Middle frontal gyrus (tissue), 1 donor: ENCODE measurements at regions not wholly inside any gene's neighbourhood (a gene's known extent, or its start where the extent isn't known, plus 50 kb on each side); places are given as distances from the start of the nearest gene placed in this dataset.

Experiments
- DNase-seq: peaks from one replicate; pipeline ENCODE4 v3.0.0-alpha.2; 2015; ENCODE audit warnings: low spot score; ENCODE audit errors: extremely low spot score

DNA sequence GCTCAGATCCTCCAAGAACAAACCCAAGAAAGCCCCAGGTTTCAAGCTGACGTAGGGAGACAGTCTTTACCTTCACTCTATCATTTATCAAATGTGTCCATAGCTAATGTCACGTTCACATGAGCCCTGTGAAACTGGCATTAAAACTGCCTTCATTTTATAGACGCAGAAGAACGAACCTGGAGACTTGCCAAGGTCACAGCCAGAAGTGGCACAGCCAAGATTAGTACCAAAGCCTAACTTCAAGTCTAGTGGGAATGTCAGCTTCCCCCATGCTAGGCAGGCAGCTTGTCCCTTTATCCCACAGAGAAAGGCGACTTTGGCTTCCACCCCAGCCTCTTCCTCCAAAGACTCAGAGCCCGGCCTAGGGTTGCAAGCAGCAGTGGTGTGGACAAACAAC lies 517.2 kb downstream of the SHQ1 start:
- no peak for DNase-seq

DNA sequence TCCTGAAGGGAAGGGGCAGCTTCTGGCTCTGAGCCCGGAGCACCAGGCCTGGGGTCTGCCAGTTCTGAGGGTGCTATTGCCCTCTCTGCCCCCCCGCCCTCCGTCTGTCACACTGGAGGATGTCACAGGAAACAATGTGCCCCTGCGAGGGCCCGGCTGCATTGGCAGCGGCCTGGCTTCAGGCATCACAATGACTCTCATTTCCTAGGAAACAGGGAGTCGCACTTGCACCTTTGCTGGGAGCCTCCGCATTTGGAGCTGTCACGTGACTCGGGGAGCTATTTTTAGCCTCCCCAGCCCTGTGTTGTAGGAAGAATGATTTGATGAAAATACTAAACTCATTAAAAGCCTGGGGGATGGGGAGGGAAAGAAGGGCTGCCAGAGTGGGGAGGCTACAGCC lies 518.9 kb downstream of the SHQ1 start:
- DNase-seq = peak; percentile 70

DNA sequence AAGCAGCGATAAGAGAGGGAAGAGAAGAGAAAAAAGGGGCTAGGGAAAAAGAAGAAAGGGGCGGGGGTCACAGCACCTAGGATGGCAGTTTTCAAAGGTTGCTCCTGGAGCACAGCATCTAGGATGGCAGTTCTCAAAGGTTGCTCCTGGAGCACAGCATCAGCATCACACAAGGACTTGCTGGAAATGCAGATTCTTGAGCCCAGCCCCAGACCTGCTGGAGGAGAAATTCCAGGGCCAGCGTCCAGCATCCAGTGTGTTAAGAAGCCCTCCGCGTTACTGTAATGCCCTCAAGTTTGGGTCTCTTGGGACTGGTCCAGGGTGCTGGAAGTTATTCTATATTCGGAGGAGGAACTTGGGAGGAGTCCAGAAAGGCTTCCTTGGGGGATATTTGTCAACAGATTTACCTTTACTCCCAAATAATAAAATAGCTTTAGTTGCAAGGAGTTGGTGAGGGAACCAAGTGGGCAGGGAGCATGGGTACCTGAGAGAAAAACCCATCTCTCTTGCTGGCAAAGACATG lies 519.4 kb downstream of the SHQ1 start:
- DNase-seq = no peak

DNA sequence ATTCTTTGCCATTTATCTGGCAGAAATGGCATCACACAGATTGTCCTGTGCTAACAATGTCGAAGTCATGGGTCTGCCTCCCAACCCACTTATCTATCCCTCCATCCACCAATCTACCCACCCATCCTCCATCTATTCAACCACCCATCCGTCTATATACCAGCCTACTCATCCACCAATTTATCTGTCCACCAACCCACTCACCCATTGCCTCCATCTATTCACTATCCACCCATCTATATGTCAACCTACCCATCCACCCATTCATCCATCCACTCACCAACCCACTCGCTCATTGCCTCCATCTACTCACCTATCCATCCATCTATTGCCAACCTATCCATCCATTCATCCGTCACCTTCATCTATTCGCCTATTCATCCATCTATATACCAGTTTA lies 521.2 kb downstream of the SHQ1 start:
- no peak for DNase-seq

DNA sequence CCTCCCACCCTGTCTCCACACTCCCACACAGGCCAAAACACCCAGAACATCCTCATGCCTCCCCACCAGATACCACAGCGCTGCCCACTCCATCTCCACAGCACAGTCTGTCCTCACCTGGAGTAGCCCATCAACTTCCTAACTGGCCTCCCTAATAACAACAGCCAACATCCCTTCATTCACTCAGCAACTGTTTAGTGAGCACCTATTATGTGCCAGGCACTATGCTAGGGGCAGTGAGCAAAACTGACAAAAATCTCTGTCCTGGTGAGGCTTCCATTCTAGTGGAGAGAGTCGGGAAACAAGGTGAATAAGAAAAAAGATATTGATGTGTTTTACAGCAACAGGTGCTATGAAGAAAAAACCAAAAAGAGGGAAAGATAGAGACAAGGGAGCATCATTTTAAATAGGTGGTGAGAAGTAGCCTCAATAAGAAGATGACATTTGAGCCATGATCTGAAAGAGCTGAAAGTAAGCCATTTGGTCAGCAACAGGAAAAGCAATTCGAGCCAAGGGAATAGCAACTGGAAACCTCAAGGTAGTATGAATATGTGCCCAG lies 523.9 kb downstream of the SHQ1 start:
- DNase-seq = no peak

DNA sequence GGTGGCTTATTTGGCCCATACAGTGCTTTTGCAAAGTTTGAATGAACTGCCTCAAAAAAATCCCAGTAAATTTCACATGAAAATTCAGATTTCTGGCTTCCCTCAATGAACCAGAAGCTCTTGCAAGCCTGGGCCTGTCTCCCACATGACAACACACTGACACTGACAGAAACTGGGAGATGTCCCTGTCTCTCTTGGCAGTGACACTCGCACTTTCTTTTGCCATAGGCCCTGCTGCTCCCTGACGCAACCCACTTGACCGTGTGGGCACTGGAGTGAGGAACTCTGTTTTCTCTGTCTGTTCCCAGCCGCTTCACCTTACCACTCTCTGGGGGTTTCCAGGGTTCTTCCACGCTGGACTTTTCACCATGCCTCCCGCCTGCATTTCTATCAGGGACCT lies 524.5 kb downstream of the SHQ1 start:
- DNase-seq = no peak

DNA sequence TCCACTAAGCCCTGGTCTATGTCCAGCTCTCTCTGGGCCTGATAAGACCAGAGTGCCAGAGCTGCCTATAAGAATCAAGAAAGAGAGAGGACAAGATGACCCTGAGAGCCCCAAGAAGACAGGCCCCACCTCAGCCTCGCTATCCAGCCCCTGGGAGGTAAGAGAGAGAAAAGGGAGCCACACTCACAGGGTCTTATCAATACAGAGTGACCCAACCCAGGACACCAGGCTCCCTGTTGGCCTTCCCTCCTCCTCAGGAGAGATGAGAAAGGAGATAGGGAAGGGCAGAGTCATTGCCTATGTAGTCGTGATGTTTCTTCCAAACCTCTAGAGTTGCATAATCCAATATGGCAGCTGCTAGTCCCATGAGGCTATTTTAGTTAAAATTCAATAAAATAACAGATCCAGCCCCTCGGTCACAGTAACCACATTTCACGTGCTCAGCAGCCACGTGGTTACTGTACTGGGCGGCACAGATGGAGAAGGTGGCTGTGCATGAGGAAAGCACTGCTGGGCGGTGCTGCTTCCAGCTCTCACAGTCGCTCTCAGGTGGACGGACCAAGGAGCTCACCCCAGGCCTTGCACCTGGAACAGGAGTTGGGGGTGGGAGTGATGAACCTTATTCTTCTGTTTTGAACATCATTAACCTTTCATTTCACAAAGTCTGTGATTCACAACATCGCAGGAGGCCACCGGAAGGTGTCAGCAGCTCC lies 525.8 kb downstream of the SHQ1 start:
- no peak for DNase-seq

DNA sequence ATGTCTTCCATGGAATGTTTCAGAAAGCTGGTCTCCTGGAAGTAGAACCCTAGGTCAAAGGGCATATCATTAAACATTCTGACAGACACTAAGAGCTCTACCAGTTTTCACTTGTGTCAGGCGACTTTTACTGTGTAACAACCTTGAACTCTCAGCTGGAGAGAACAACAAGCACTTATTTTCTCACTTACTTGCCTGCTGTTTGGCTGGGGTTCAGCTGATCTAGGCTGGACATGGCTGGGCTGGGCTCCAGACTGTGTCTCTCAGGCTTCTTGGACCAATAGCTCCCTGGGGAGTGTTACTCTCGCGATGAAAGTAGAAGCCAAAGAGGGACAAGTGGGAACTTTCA lies 527.3 kb downstream of the SHQ1 start:
- no peak for DNase-seq

DNA sequence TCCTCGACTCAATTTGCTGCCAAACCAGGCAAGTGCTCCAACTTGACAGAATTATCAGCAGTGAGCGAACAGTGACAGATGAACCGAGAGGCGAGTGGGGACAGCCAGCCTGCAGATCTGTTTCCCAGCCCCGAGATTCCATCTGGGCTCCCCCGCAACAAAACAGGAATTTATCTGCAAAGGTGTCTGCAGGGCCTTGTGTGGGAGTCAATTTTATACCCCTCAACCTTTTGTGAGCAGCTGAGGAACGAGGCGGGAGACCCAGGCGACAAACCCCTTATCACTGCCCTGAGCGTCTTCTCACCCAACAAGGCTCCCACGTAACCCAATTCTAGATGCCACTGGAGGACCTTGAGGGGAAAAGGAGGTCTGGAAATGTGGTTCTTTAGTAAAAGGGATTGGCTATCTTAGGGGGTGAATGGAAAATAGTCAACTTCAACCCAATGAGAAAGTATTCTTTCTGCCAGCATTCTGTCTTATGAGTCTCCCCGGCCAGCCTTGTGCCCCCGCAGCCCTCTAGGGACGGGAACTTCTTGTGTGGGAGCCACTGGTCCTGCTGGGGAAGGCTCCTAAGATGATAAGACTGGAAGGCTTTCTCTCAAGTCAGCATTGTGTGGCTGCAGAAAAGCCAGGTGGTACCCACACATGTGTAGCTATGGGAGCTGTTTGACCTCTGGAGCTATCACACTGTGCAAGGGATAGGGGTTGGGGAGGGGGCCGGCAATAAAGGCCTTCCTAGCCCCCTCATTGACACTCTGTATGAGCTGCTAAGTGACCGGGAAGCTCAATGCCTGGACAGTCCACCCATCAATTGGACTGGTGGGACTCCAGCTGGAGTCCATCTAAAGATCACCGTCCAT lies 527.9 kb downstream of the SHQ1 start:
- DNase-seq = no peak

DNA sequence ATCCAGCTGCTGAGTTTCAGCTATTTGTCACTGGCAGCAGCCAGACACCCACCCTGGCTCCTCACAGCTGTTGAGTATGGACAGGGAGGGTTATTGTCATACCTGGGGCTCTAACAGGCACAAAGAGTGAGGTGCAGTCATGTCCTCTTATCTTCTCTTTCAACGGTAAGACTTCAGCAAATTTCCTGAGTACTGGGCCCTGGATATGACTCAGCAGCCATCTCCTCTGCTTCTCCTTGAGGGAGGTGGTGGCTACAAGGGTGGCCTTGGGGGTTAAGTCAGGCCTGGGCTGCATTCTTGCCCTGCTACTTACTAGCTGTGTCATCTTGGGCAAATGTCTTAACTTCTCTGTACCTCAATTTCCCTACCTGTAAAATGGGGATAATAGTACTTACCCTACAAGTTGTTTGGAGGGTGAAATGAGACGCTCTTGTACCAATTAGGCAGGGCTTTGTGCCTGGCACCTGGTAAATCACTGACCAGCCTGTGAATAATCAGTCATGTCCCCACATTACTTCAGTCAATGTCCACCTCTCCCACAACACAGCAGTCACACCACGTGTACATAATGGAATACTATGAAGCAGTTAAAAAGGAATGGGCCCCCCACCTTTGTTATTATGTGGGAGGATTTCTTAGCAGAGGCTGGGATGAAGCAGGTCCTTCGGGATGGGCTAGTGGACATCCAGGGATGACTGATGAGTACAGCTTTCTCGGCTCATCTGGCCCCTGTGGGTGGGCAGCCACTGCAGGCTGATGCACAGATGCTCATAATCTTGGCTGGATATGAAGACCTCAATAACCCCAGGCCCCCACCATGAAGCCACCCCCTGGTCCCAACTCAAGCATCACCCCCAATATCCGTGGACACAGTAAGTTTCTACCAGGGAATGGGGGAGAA lies 528.8 kb downstream of the SHQ1 start:
- no peak for DNase-seq

DNA sequence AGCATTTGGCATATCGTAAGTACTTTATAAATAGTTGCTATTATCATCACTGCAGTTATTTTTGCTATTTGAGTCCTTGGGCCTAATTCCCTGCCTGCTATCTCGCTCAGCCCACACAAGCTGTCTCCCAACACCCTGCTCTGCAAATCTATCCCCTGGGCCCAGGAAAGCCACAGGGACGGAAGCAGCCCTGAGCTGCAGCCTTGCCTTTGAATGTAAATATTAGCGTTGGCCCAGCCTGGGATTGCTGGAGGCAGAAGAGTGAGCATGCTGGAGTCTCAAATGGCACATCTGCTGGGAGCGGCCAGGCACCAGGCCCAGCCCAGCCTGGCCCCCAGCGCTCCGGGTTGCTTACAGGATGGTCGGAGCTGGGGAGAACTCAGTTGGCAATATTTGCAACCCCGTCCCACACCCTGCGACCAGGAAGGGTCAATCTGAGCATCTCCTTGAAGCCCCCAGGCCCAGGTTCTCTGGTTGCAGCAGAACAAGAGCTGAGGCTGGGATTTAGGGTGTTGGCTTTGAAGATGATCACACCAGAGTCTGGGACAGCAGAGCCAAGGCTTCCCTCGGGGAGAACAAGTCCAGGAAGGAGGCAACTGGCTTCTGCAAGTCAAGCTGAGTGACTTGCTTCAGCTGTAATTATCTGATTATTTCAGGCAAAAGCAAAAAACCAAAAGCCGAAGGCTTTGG lies 529.6 kb downstream of the SHQ1 start:
- DNase-seq = no peak

DNA sequence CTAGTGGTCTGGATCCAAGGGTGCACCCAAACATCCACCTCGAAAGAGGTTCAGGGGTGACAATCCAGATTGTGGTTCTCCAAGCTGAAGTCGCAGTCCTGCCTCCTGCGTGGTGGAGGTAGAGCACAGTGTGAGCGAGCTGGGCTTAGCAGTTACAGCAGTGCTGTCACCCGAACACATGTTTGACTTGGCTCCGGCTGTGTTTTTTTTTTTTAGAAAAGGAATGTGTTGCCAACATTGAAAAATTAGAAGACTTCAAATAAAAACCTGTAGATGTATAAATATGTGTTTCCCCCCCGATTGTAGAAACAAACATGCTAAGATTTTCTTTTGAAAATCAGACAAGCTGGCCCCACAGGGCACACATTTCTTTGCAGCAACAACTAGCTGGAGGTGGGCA lies 530.8 kb downstream of the SHQ1 start:
- DNase-seq = no peak

DNA sequence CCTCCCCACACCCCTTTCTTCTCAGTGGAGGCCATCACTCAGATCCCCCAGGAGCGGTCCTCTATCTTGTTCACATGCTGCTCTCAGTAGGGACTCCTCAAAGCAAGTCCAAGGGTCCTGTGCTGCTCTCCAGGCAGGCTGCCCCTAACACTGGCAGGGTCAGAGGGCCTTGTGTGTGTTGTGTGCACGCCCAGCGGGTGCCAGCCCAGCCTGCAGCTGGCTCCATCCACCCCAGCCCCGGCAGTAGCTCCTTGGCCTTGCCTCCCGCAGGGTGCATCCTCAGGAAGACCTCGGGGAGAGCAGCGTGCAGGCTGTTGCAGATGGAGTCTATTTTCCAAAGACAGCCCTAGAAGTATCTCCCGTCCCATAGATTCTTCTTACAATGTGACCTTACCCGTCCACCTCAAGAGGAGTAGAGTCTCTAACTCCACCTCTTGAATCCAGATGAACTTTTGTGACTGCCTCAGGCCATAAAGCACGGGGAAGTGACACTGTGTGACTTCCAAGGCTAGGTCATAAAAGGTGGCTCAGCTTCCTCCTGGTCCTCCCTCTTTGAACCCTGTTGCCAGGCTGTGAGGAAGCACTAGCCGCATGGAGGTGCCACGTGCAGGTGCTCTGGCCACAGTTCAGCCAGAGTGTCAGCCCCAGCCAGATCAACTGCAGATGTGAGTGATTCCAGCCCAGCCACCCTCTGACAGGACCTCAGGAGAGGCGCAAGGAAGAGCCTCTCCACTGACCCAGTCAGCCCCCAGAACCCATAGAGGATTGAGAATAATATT lies 531.6 kb downstream of the SHQ1 start:
- DNase-seq = no peak

DNA sequence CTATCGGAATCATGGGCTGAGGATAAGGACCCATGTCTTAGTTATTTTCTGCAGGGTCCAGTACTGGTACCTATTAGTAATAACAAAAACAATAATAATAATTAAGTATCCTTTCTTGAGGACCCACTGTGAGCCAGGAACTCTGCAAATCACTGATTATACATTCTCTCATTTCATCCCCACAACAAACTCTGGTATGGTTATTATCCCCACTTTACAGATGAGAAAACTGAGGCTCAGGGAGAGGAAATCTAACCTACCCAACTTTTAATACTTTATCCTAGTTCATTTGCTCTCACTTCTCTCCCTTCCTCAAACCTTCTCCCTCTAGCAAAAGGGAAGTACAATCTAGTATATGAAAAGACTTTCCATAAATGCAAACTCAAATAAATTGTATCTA lies 528.4 kb upstream of the PROK2 start:
- DNase-seq = no peak

DNA sequence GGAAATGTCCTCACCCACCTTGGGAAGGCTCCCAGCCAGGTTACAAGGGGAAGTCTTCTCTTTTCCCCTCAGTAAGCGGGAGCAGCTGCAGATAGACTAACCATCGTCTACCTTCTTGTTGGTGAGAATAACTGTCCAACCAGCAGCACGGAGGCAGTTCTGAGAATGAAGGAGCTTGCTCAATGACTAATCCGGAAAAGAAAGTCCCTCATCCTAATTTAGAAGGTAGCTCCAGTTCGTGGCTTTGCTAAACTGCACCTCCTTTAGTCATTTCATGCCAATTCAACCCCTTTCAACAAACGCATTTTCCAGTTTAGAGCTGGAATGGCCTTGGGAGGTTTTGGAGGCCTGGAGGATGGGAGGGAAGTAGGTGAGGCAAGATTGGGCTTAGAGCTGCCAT lies 527.4 kb upstream of the PROK2 start:
- no peak for DNase-seq

DNA sequence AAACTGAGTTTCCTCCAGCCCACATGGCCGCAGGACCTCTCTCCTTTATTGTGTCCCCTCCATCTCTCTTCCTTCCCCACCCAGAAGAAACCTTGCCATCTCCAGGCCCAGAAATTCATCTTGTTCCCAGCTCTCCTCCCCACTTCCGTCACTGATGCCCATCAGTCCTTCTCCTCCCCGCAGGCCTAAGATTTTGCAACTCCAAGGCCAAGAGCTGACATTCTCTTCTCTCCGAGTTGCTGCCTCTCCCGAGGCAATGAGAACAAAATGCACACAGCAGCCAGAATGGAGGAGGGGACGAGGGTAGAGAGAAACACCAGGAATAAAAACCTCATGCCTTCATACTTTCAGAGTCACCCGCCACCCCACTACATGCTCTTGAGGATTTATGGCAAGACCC lies 526.5 kb upstream of the PROK2 start:
- DNase-seq = no peak

DNA sequence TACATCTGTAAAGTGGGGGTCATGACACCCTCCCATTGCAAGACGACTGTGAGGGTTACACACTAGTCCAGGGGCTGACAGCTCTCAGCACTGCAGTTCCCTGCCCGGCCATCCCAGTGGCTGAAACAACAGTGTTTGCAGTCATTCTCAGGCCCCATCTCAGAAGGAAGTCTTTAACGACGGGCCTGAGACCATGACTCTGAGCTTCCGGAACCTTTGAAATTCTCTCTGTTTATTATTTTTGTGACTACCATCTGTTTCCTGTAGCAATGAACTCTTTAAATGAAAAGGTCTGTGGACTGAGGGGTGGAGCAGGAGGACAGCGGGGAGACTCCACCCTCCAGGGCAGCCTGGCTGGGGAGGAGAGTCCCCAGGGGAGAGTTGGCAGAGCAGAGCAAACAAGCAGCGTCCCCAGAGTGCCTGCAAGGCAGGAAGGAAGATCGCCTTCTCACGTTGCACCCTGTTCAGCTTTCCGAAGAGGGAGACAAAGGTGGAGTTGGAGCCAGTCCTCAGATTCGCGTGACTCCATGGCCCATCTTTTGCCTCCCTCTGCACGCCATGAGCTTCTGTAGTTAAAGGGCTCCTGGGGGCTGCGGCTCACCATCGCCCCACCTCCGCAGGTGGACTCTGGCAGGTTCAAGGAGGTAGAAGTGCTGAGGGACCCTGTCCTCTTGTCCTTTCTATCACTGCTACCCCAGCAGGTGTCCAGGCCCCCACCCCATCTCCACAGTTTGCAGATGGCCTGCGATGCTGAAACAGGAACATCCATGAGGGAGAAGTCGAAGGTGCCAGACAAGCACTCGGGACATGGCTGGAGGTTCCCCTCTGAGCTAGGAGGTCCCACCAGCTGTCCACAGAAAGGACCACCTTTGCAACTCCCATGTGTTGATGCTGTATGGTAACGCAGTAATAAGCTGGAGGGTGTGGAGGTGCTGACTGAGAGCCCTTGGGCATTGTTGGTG lies 525.8 kb upstream of the PROK2 start:
- no peak for DNase-seq

DNA sequence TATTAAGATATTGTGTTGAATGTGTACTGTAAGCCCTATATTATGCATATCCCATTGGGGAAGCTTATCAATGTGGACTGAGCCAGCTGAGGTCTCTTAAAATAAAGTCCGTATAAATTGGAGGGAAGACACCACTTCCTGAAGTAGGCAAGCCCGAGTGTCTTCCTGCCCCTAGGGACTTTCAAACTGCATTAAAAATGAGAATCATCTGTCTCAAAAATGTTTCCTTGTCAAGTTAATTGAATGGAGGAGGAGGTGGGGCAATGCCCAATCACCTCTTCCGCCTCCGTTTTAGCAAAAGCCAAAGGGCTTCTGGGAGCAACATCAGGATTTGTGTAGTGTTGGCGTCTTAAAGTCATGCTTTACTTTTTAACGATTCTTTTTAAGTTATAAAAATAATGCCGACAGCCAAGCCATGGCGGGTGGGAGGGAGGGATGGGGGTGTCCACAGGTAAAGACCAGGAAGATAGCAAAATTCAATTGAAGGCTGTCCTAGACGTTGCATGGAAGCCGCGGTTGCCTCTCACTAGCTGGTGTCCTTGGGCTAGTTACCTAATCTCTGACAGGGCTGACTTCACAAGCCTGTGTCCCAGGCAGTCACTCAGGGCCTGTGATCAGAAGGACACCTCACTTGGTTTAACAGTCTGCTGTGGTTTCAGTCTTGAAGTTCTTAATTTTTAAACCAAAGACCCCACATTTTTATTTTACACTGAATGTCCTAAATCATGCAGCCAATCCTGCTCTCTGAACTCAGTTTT lies 524.9 kb upstream of the PROK2 start:
- no peak for DNase-seq
